PFSK-1 (cell line): ENCODE measurements at regions not wholly inside any gene's neighbourhood (a gene's known extent, or its start where the extent isn't known, plus 50 kb on each side); places are given as distances from the start of the nearest gene placed in this dataset.

Experiments used
- FOXP2 ChIP-seq: optimal IDR thresholded peaks from 2 replicates; pipeline ENCODE3; 2011; ENCODE audit warnings: borderline replicate concordance, control low read depth, inconsistent platforms; ENCODE audit not compliant: insufficient read depth; ENCODE audit errors: extremely low read length, extremely low read depth
- POLR2AphosphoS5 ChIP-seq: IDR thresholded peaks from 2 replicates; pipeline ENCODE4 v1.6.1; 2012; ENCODE audit warnings: low read depth, mild to moderate bottlenecking, control low read depth, low read length, moderate library complexity
- REST ChIP-seq, 2 experiments: IDR thresholded peaks; 2 replicates each; pipeline versions ENCODE4 v1.6.1 to v1.8.0; 2011 to 2012; ENCODE audit warnings: low read depth in 2 of 2, low read length in 2 of 2, control low read depth in 1 of 2, inconsistent platforms in 1 of 2, mild to moderate bottlenecking in 1 of 2, moderate library complexity in 1 of 2; ENCODE audit not compliant: insufficient read depth in 1 of 2
- SIN3A ChIP-seq: IDR thresholded peaks from 2 replicates; pipeline ENCODE4 v1.6.1; 2012; ENCODE audit warnings: mild to moderate bottlenecking, low read length, moderate library complexity, borderline replicate concordance; ENCODE audit not compliant: insufficient read depth
- TAF1 ChIP-seq: IDR thresholded peaks from 2 replicates; pipeline ENCODE4 v1.6.1; 2012; ENCODE audit warnings: low read length, control low read depth, borderline replicate concordance; ENCODE audit not compliant: insufficient read depth

- TF ChIP-seq TAF1 (no peak), POLR2AphosphoS5 (no peak), SIN3A (no peak), REST (IDR thresholded peaks at IDR 0.05; ENCODE audit: insufficient read depth in 1 of 2, low read depth in 2 of 2, low read length in 2 of 2) (no peak), FOXP2 (no peak)
Observed at GRCh38 chr6:133637874-133638273, 251.0 kb upstream of the TCF21 start.

- TF ChIP-seq SIN3A (no peak), FOXP2 (no peak), TAF1 (no peak), POLR2AphosphoS5 (no peak)
Observed at GRCh38 chr6:133641104-133641503, 247.8 kb upstream of the TCF21 start.

- TF ChIP-seq FOXP2 (no peak), SIN3A (no peak), TAF1 (no peak)
Observed at GRCh38 chr6:133644548-133644891, 244.4 kb upstream of the TCF21 start.

- TF ChIP-seq REST (IDR thresholded peaks at IDR 0.05; ENCODE audit: insufficient read depth in 1 of 2, low read depth in 2 of 2, low read length in 2 of 2) (peak in 1 of 2 experiments; percentile 37; a peak in 1 of 4 replicates), POLR2AphosphoS5 (peak; percentile 78; the same call in 1 of the 2 replicates), TAF1 (peak; percentile 30; the same call in 1 of the 2 replicates), SIN3A (no peak)
Observed at GRCh38 chr6:133644892-133645619, 243.9 kb upstream of the TCF21 start.

- no peak for TF ChIP-seq REST (IDR thresholded peaks at IDR 0.05; ENCODE audit: insufficient read depth in 1 of 2, low read depth in 2 of 2, low read length in 2 of 2)
- no peak for TF ChIP-seq TAF1
- no peak for TF ChIP-seq POLR2AphosphoS5
- no peak for TF ChIP-seq SIN3A
- no peak for TF ChIP-seq FOXP2
Observed at GRCh38 chr6:133645966-133646740, 242.8 kb upstream of the TCF21 start.

GRCh38 chr6:133648581-133648980, 240.3 kb upstream of the TCF21 start:
- no peak for TF ChIP-seq FOXP2
- no peak for TF ChIP-seq POLR2AphosphoS5
- TF ChIP-seq SIN3A = no peak
- no peak for TF ChIP-seq REST (IDR thresholded peaks at IDR 0.05; ENCODE audit: insufficient read depth in 1 of 2, low read depth in 2 of 2, low read length in 2 of 2)
- TF ChIP-seq TAF1 = no peak
